Fibroblast of mammary gland (primary cell): ENCODE measurements at regions not wholly inside any gene's neighbourhood (a gene's known extent, or its start where the extent isn't known, plus 50 kb on each side); places are given as distances from the start of the nearest gene placed in this dataset.

Experiments
- DNase-seq: peaks from one replicate; pipeline ENCODE4 v3.0.0-alpha.2; 2010; ENCODE audit warnings: low read depth
- H3K4me3 ChIP-seq: 2 replicates; pipeline ENCODE4 v1.5.1; 2011; ENCODE audit warnings: low read depth, mild to moderate bottlenecking, low read length, moderate library complexity; ENCODE audit not compliant: control insufficient read depth
- CTCF ChIP-seq: conservative IDR thresholded peaks from 2 replicates; pipeline ENCODE4 v1.5.1; 2011; ENCODE audit warnings: low read depth, low read length, inconsistent platforms; ENCODE audit not compliant: control insufficient read depth, insufficient read depth

GRCh38 chr6:145086197-145086596 lies 649.1 kb downstream of the EPM2A start:
- H3K4me3 ChIP-seq = no peak overlapping the region
- DNase-seq = peak; percentile 83
- no peak for TF ChIP-seq CTCF

- TF ChIP-seq CTCF = no peak
- no peak overlapping the region for H3K4me3 ChIP-seq
- DNase-seq = peak; percentile 31
Observed at GRCh38 chr6:145087034-145087433, 648.3 kb downstream of the EPM2A start.

- DNase-seq = no peak
- H3K4me3 ChIP-seq = no peak overlapping the region
- TF ChIP-seq CTCF = no peak
Observed at GRCh38 chr6:145090801-145091585, 644.3 kb downstream of the EPM2A start.

GRCh38 chr6:145091586-145092142 lies 643.7 kb downstream of the EPM2A start:
- no peak overlapping the region for H3K4me3 ChIP-seq
- TF ChIP-seq CTCF = no peak
- DNase-seq = no peak

GRCh38 chr6:145092554-145092953 lies 642.8 kb downstream of the EPM2A start:
- no peak for DNase-seq
- no peak for TF ChIP-seq CTCF
- no peak overlapping the region for H3K4me3 ChIP-seq

- DNase-seq = no peak
- no peak overlapping the region for H3K4me3 ChIP-seq
- TF ChIP-seq CTCF = no peak
Observed at GRCh38 chr6:145093226-145093625, 642.1 kb downstream of the EPM2A start.
